ENCODE measurements at regions not wholly inside any gene's neighbourhood (a gene's known extent, or its start where the extent isn't known, plus 50 kb on each side); places are given as distances from the start of the nearest gene placed in this dataset.

- no peak for ATAC-seq (ENCODE audit: low read depth)
- Histone ChIP-seq H3K4ac (ENCODE audit: low read depth, low read length) (no peak overlapping the region), H3K4me1 (ENCODE audit: control insufficient read depth, insufficient read depth, low read length) (peaks cover 4% of the 10 kb centered on the region; the same call in 1 of the 2 replicates), H3K56ac (ENCODE audit: extremely low read depth, insufficient read depth, low read length) (no peak overlapping the region), H2BK120ac (ENCODE audit: low read depth, low read length) (no peak overlapping the region), H2AK9ac (replicated peaks; ENCODE audit: low read depth, low read length, poor library complexity) (no peak overlapping the region), H2AK5ac (ENCODE audit: low read depth, low read length) (no peak overlapping the region; the same call in 1 of the 2 replicates), H3K4me2 (ENCODE audit: low read depth, low read length) (no peak overlapping the region), H2BK20ac (ENCODE audit: low read depth, low read length) (no peak overlapping the region), H4K8ac (ENCODE audit: low read depth in 2 of 2, low read length in 2 of 2) (no peak overlapping the region), H4K20me1 (ENCODE audit: insufficient read depth, low read length) (no peaks in the 10 kb centered on the region), H2BK5ac (ENCODE audit: low read depth, low read length, poor library complexity, severe bottlenecking) (no peak overlapping the region), H3K36me3 (ENCODE audit: control insufficient read depth, insufficient read depth, low read length) (no peaks in the 10 kb centered on the region), H3K23ac (ENCODE audit: low read depth, low read length) (no peak overlapping the region), H2AFZ (replicated peaks; ENCODE audit: low read length, poor library complexity) (no peak overlapping the region), H3K27me3 (ENCODE audit: control insufficient read depth, insufficient read depth, low read length) (no peaks in the 10 kb centered on the region), H3K9me1 (ENCODE audit: insufficient read depth, low read length) (no peaks in the 10 kb centered on the region), H4K91ac (ENCODE audit: insufficient read depth, low read depth, low read length) (no peak overlapping the region), H3K9ac (ENCODE audit: low read depth, low read length) (no peak overlapping the region), H4K5ac (ENCODE audit: low read depth, low read length) (no peak overlapping the region), H3K14ac (replicated peaks; ENCODE audit: low read depth, low read length) (no peak overlapping the region), H3K79me1 (ENCODE audit: low read depth in 1 of 2, low read length in 2 of 2) (no peaks in the 10 kb centered on the region), H3K27ac (ENCODE audit: insufficient read depth, low read length) (no peak overlapping the region), H3K9me3 (ENCODE audit: control insufficient read depth, insufficient read depth, low read length) (no peaks in the 10 kb centered on the region), H2BK15ac (ENCODE audit: low read depth, low read length) (0 out of 3 replicates have a peak overlapping the region, but pooled peaks have one; percentile 21), H3K18ac (ENCODE audit: low read depth, low read length) (no peak overlapping the region; the same call in 1 of the 2 replicates), H3K4me3 (ENCODE audit: insufficient read depth, low read depth, low read length) (no peak overlapping the region)
- CTCF ChIA-PET, result no interaction called here
- TF ChIP-seq MAFK (IDR thresholded peaks at IDR 0.05; ENCODE audit: low read depth, low read length) (no peak), RAD21 (IDR thresholded peaks at IDR 0.05; ENCODE audit: low read length) (no peak), RCOR1 (IDR thresholded peaks at IDR 0.05; ENCODE audit: insufficient replicate concordance, low read length) (no peak), MXI1 (IDR thresholded peaks at IDR 0.05; ENCODE audit: borderline replicate concordance, low read depth, low read length) (no peak), NFE2L2 (IDR thresholded peaks at IDR 0.05; ENCODE audit: low read depth, low read length) (no peak), POLR2A (IDR thresholded peaks at IDR 0.05; ENCODE audit: low read depth, low read length) (no peak), RFX5 (IDR thresholded peaks at IDR 0.05; ENCODE audit: low read depth, low read length) (no peak), CEBPB (IDR thresholded peaks at IDR 0.05; ENCODE audit: low read depth, low read length) (no peak), CHD1 (IDR thresholded peaks at IDR 0.05; ENCODE audit: low read depth, low read length) (no peak), BHLHE40 (IDR thresholded peaks at IDR 0.05; ENCODE audit: low read depth, low read length) (no peak), SMC3 (IDR thresholded peaks at IDR 0.05; ENCODE audit: low read depth, low read length) (no peak), USF2 (IDR thresholded peaks at IDR 0.05; ENCODE audit: low read depth, low read length) (no peak), CTCF (conservative IDR thresholded peaks at IDR 0.05; ENCODE audit: low read depth, low read length) (no peak), MAZ (IDR thresholded peaks at IDR 0.05; ENCODE audit: borderline replicate concordance, low read depth, low read length) (no peak), FOS (IDR thresholded peaks at IDR 0.05; ENCODE audit: low read depth, low read length) (no peak), ELK1 (IDR thresholded peaks at IDR 0.05; ENCODE audit: borderline replicate concordance, low read depth, low read length) (no peak)
- in situ Hi-C loops (cut with MboI; ENCODE audit: low sequenced_read_pairs), result no loop called here
- no CpG with 5 or more reads among the region's 1 CpG for WGBS, 2 experiments (ENCODE audit: extremely low coverage in 2 of 2, insufficient read length in 1 of 2)
- BruUV-seq (replicated peaks), result no TSS peak
- dilution Hi-C loops (cut with HindIII; ENCODE audit: low sequenced_read_pairs, unreplicated experiment), result no loop called here
- DNase-seq, result no peak
- POLR2A ChIA-PET (ENCODE audit: unreplicated experiment), result no interaction called here
- intact Hi-C loops (cut with micrococcal nuclease), result loop anchor here (10.0 kb wide), 2 partner anchors 775 to 1265 kb away; no protein-coding TSS in a partner anchor
These were observed 427.7 kb downstream of the MDFIC start for GRCh38 chr7:115349635-115350034.
